Memory B cell (primary cell): ENCODE measurements at regions not wholly inside any gene's neighbourhood (a gene's known extent, or its start where the extent isn't known, plus 50 kb on each side); places are given as distances from the start of the nearest gene placed in this dataset.
"Not testable (repeated sequence)": the region's sequence is repeated elsewhere in the genome, so short reads cannot be mapped to it uniquely, and the experiment has no call there.

Source experiments
- ATAC-seq: fragments of 150-1000 bp; cut with Tn5 transposase; 2 replicates; pipeline ENCODE4 v1.10.0; 2021; ENCODE audit warnings: low read depth, mild to moderate bottlenecking, moderate library complexity
- DNase-seq, 2 donors: peaks; one replicate each; pipeline ENCODE4 v3.0.0; 2022; ENCODE audit warnings: low spot score in 2 of 2
- H3K27ac Mint-ChIP-seq: one replicate; pipeline ENCODE4 v1.8.0; 2022; ENCODE audit warnings: mild to moderate bottlenecking, moderate library complexity, mixed read lengths
- H3K27me3 Mint-ChIP-seq: one replicate; pipeline ENCODE4 v1.8.0; 2022; ENCODE audit warnings: mixed read lengths
- H3K36me3 Mint-ChIP-seq: one replicate; pipeline ENCODE4 v1.8.0; 2022; ENCODE audit warnings: mild to moderate bottlenecking, mixed read lengths
- H3K4me1 Mint-ChIP-seq: one replicate; pipeline ENCODE4 v1.8.0; 2022; ENCODE audit warnings: mixed read lengths
- H3K4me3 Mint-ChIP-seq: one replicate; pipeline ENCODE4 v1.8.0; 2022; ENCODE audit warnings: mild to moderate bottlenecking, moderate library complexity, mixed read lengths
- H3K9me3 Mint-ChIP-seq: one replicate; pipeline ENCODE4 v1.8.0; 2022; ENCODE audit warnings: mixed read lengths

DNA sequence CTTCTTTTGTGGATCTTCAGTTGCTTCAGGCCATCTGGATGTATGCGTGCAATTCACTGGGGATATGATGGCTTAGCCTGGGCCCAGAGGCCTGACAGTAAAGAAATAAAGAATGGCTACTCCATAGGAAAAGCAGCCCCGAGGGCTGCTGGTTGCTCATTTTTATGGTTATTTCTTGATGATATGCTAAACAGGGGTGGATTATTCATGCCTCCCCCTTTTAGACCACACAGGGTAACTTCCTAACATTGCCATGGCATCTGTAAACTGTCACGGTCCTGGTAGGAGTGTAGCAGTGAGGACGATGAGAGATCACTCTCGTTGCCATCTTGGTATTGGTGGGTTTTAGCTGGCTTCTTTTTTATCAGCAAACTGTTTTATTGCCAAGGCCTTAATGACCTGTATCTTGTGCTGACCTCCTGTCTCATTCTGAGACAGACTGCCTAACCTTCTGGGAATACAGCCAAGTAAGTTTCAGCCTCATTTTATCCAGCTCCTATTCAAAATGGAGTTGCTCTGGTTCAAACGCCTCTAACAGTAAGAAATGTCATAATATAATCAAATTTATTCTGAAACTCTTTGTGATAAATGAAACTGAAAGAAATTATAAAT lies 60.5 kb downstream of the DSEL start:
- Mint-ChIP-seq H3K4me1 (no peaks in the 10 kb centered on the region), H3K27ac (no peak overlapping the region), H3K36me3 (no peaks in the 10 kb centered on the region), H3K9me3 (peaks cover 5% of the 10 kb centered on the region), H3K27me3 (no peaks in the 10 kb centered on the region), H3K4me3 (no peak overlapping the region)
- ATAC-seq (no peak), DNase-seq (no peak)

DNA sequence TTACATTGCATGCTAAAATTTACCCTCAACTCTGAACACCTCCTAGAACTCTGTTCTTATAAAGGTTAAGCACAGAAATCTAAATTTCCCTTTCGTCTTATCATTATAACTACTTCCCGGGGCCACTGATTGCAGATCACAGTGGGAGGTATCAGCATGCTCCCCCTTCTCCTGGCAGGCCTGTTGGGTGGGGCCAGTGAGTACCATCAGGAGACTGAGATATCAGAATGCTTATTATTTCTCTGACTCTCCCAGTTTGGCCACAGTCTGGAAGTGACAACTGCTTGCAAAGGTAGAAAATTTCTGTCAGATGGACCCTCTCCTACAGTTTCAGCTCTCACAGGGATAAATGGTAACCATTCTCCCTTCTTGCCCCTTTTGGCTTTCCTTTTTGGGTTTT lies 62.6 kb downstream of the DSEL start:
- DNase-seq (no peak), ATAC-seq (no peak)
- H3K36me3 Mint-ChIP-seq = no peaks in the 10 kb centered on the region
- no peaks in the 10 kb centered on the region for H3K4me1 Mint-ChIP-seq
- H3K9me3 Mint-ChIP-seq = peaks cover 6% of the 10 kb centered on the region
- no peak overlapping the region for H3K27ac Mint-ChIP-seq
- H3K4me3 Mint-ChIP-seq = no peak overlapping the region
- H3K27me3 Mint-ChIP-seq = no peaks in the 10 kb centered on the region

DNA sequence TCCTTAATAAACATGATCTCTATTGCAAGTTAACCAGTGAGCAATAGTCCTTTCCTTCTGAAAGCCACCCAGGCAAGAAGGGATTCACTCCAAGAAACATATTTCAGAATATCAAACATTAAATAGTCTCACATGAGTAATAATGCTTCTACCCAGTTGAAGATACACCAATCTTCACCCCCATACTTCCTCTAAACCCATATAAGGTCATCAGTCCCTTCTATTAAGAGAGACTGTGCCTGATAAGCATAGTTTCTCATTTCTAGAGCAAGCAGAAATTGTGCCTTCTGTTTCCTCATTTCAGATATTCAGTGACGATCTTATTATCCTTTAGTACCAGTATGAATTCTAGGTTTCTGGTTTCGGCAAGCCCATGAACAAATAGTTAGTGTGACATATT lies 64.6 kb downstream of the DSEL start:
- H3K27me3 Mint-ChIP-seq = no peaks in the 10 kb centered on the region
- no peak for DNase-seq
- no peaks in the 10 kb centered on the region for H3K4me1 Mint-ChIP-seq
- H3K36me3 Mint-ChIP-seq = no peaks in the 10 kb centered on the region
- H3K27ac Mint-ChIP-seq = no peak overlapping the region
- no peak for ATAC-seq
- no peak overlapping the region for H3K4me3 Mint-ChIP-seq
- H3K9me3 Mint-ChIP-seq = peaks cover 6% of the 10 kb centered on the region

DNA sequence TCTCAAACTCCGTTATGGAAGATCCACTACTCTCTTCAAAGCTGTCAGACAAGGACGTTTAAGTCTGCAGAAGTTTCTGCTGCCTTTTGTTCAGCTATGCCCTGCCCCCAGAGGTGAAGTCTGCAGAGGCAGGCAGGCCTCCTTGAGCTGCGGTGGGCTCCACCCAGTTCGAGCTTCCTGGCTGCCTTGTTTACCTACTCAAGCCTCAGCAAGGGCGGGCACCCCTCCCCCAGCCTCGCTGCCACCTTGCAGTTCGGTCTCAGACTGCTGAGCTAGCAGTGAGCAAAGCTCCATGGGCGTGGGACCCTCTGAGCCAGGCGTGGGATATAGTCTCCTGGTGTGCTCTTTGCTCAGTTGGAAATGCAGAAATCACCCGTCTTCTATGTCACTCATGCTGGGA lies 65.4 kb downstream of the DSEL start:
- not testable (repeated sequence) for H3K4me3 Mint-ChIP-seq, H3K27ac Mint-ChIP-seq, H3K36me3 Mint-ChIP-seq, H3K27me3 Mint-ChIP-seq, ATAC-seq, H3K4me1 Mint-ChIP-seq, H3K9me3 Mint-ChIP-seq, DNase-seq

DNA sequence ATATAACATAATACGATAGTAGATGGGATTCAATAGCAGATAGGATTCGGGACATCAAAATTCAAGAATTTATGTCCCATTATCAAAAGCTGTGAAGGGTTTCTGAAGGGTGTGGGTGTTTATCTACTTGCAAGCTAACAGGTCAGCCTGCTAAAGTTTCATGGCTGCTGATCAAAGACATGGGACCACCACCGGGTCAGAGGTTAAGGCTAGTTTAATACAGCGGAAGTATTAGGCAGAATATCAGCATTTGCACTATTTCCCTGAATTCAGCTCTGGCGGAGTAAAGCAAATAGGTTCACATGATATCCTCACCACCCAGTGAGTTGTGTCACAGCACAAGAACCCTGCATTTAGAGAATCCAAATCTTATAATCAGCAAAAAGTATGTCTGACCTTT lies 82.5 kb downstream of the DSEL start:
- Mint-ChIP-seq H3K36me3 (no peaks in the 10 kb centered on the region), H3K27me3 (no peaks in the 10 kb centered on the region)
- no peak for ATAC-seq

DNA sequence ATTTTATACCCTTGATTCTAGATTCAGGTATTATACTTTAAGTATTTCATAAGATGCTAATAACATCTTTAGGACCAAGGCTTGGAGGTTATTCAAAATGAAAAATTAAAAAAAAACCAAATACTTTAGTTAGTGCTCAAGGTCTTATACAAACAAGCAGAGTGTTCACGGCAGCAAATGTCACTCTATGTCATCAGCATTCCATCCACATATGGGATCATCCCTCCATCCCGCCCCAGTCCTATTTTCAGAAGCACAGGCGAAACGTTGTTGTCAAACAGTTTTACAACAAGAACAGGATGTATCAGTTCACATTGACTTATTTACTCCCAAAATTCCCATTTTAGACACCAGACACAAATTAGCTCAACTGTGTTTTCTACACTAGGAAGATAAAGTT lies 83.7 kb downstream of the DSEL start:
- peaks cover 4% of the 10 kb centered on the region for H3K9me3 Mint-ChIP-seq
- no peak overlapping the region for H3K27ac Mint-ChIP-seq
- ATAC-seq = no peak

More for the DNA sequence above, 82.5 kb downstream of the DSEL start:
- Mint-ChIP-seq H3K9me3 (peaks cover 4% of the 10 kb centered on the region), H3K27ac (no peak overlapping the region), H3K4me3 (no peak overlapping the region), H3K4me1 (no peaks in the 10 kb centered on the region)
- DNase-seq = no peak

DNA sequence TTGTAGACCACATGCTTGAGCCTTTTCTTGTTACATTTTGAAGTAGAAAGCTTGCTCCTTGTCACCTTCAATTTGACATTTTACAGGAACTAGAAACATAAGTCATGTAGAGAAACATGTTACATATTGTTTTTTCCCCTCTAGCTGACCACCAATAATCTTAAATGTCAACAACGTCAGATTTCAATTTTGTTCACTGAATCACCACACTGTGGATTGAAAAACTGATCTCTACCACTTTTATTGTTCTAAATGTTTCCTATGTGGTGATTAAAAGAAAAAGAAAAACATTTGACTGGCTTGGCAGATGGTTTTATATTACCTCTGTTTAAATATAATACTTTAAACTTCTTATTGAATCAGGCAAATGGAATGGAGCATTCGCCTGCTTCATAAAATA lies 87.7 kb downstream of the DSEL start:
- ATAC-seq (no peak), DNase-seq (no peak)
- Mint-ChIP-seq H3K4me3 (no peak overlapping the region), H3K27ac (no peak overlapping the region), H3K27me3 (no peaks in the 10 kb centered on the region), H3K4me1 (no peaks in the 10 kb centered on the region), H3K9me3 (no peaks in the 10 kb centered on the region), H3K36me3 (no peaks in the 10 kb centered on the region)

More for the DNA sequence above, 83.7 kb downstream of the DSEL start:
- no peak for DNase-seq
- no peaks in the 10 kb centered on the region for H3K4me1 Mint-ChIP-seq
- no peaks in the 10 kb centered on the region for H3K36me3 Mint-ChIP-seq
- H3K27me3 Mint-ChIP-seq = no peaks in the 10 kb centered on the region
- no peak overlapping the region for H3K4me3 Mint-ChIP-seq

DNA sequence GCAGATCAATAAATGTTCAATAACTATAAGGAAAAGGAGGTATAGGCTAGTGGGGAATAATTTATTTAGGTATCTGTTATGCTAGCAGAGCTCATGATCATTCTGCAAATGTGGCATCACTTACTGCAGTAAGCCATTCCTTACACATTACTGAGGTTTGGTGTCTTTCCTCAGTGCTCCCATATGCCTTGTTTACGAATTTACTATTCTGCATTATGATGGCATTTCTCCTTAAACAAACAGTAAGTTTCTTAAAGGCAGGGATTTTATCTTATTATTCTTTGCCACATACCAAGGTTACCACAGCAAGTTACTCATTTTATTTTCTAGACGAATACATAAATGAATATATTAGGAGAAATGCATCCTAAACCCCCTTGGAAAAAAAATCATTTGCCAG lies 88.4 kb downstream of the DSEL start:
- Mint-ChIP-seq H3K9me3 (no peaks in the 10 kb centered on the region), H3K4me1 (no peaks in the 10 kb centered on the region), H3K36me3 (no peaks in the 10 kb centered on the region), H3K27ac (no peak overlapping the region), H3K27me3 (no peaks in the 10 kb centered on the region), H3K4me3 (no peak overlapping the region)
- DNase-seq (no peak), ATAC-seq (no peak)

DNA sequence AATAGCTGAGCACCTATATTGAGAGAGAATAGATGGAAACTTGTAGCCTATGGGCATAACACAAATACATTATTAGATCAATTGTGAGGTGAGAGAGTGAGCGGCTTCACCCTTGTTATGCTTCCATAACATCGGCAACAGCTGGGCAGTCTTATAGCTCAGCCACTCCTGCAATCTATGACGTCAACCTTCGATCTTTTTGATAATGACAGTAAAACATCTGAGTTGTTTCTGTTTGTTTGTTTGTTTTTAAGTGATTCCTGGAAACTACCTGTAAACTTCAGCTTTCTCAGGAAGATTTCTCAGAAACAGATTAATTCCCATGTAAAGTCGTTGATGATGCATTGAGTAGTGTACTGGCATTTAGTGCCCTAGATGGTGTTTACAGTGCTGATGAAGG lies 90.0 kb downstream of the DSEL start:
- Mint-ChIP-seq H3K4me3 (no peak overlapping the region), H3K27ac (no peak overlapping the region), H3K4me1 (no peaks in the 10 kb centered on the region), H3K9me3 (no peaks in the 10 kb centered on the region), H3K27me3 (no peaks in the 10 kb centered on the region), H3K36me3 (no peaks in the 10 kb centered on the region)
- ATAC-seq (no peak), DNase-seq (no peak)

DNA sequence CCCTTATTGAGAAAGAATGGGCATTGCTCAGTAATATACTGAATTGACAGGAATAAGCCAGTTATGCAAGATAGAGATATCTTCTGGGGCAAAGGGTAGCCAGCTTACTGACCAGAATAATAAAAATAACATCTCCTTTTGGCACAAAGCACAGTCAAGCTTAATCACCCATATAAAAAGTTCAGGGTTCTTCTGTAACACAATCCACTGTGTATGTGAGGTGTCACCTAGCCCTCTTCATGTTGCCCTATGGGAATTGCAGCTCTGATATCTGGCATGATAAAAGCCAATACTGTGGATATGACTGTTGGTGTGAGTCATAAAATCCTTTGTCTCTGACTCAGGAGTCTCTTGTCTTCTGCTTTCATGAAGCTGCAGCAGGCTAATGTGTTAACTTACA lies 90.8 kb downstream of the DSEL start:
- no peak overlapping the region for H3K27ac Mint-ChIP-seq
- no peaks in the 10 kb centered on the region for H3K9me3 Mint-ChIP-seq
- no peaks in the 10 kb centered on the region for H3K27me3 Mint-ChIP-seq
- ATAC-seq (no peak), DNase-seq (no peak)
- H3K4me1 Mint-ChIP-seq = no peaks in the 10 kb centered on the region
- H3K36me3 Mint-ChIP-seq = no peaks in the 10 kb centered on the region
- H3K4me3 Mint-ChIP-seq = no peak overlapping the region

DNA sequence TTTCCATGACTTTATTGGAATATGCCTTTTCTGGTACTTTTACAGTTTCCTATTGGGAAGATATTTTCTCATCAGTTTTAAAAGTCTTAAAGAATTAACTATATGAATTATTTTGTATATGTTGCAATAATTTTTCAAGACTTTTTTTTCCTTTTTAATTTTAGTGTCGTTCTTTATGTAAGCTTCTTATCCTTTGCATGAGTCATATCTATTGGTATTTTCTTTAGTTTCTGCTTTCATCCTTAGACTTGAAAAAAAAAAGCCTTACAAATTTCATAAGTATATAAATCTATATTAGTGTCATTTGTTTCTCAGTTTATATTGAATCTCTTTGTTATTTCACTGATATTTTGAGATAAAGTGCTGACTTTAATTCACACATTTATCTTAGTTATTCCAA lies 94.9 kb downstream of the DSEL start:
- Mint-ChIP-seq H3K4me3 (no peak overlapping the region), H3K4me1 (no peaks in the 10 kb centered on the region), H3K27me3 (no peaks in the 10 kb centered on the region), H3K27ac (no peak overlapping the region), H3K9me3 (no peaks in the 10 kb centered on the region), H3K36me3 (no peaks in the 10 kb centered on the region)
- DNase-seq (no peak), ATAC-seq (no peak)

DNA sequence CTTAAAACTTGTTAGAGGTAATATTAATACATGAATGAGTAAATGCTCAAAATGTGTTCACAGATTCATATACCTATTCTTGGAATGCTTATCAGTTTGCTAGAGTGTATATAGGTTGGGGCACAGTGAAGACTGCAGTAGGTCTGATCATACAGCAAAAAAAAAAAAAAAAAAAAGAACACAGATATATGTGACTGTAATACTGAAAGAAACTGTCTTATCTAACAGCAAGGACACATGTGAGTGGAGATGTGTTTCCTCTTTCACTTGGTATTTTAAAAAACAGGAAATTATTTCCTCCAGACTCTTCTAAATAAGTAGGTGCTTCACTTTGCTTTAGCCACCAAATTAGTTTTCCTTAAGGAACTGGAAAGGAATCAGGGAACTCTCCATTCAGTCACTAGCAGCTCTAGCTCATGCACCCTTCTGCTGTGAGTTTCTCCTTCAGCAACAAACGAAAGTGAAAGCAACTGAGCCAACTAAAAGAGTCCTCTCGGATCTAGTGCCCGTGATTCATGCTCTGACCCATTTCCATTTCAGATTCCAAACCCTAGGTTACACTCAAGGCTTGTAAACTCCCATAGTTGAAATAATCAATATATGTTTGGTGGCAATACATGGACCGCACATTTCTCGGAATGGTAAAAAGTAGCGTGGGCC lies 98.5 kb downstream of the DSEL start:
- Mint-ChIP-seq H3K4me3 (no peak overlapping the region), H3K27ac (no peak overlapping the region), H3K9me3 (no peaks in the 10 kb centered on the region), H3K27me3 (no peaks in the 10 kb centered on the region), H3K4me1 (no peaks in the 10 kb centered on the region), H3K36me3 (no peaks in the 10 kb centered on the region)
- no peak for DNase-seq
- ATAC-seq = no peak

DNA sequence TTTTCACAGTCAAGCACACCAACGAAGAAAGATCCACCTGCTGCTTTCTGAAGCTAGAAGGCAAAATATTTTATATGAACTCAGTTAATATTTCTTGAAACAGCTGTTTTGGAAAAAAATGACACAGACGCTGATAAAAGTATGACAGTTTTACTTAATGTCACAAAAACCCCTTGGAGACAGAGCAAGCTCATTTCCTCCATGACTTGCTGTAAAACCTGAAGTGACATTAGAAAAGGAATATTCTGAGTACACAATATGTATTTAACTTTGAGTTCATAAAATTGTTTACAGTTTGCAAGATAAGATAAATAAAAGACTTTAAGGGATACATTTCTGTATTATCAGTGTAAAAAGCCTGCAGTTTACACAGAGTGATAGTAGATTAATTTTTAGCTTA lies 105.4 kb downstream of the DSEL start:
- H3K36me3 Mint-ChIP-seq = no peaks in the 10 kb centered on the region
- no peak overlapping the region for H3K27ac Mint-ChIP-seq
- H3K27me3 Mint-ChIP-seq = no peaks in the 10 kb centered on the region
- no peak for DNase-seq
- no peaks in the 10 kb centered on the region for H3K4me1 Mint-ChIP-seq
- ATAC-seq = no peak
- H3K4me3 Mint-ChIP-seq = no peak overlapping the region
- no peaks in the 10 kb centered on the region for H3K9me3 Mint-ChIP-seq

DNA sequence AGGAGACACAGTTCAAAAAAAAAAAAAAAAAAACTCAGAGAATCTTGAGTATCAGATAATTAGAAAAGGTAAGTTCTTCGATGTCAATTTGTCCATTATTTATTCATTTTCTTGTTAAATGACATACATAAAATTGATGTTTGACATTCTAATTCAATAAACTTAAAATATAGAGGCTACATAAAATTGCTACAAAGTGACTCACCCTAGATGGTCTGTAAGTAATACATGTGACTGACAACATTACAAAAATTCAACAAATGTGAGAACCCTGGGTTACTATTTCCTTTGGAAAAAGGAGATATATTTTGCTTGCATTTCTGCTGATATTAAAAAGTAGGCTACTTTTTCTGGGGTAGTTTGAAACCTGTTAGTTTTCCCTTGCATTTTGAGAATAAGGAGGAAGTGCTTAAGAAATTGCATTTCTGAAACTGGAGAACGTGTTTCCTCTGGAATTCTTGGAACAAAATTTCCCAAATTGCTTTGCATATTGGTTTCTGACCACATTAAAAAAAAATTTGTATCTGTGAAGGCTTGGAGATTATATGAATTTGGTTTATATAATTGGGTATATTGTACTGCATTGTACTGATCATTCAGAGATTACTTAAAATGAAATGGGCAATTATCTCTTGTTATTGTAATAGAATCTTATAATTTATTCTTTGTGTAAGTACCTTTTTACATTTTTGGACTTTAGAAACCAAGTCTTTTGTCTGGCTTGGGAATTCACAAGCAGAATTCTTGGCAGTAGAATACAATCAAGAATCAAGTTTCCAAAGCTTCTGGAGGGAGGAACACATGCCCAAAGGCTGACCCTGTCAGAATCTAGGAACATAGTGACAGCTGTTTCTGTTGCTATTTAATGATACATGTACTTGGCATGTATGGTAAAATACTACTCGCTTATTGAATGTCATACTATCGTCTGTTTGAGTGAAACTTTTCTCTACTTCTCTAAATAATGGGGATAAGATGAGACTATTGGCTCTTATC lies 106.1 kb downstream of the DSEL start:
- ATAC-seq = no peak
- no peaks in the 10 kb centered on the region for H3K27me3 Mint-ChIP-seq
- DNase-seq = no peak
- no peak overlapping the region for H3K27ac Mint-ChIP-seq
- no peaks in the 10 kb centered on the region for H3K36me3 Mint-ChIP-seq
- H3K4me1 Mint-ChIP-seq = no peaks in the 10 kb centered on the region
- no peak overlapping the region for H3K4me3 Mint-ChIP-seq
- H3K9me3 Mint-ChIP-seq = no peaks in the 10 kb centered on the region
